Sigmoid colon (tissue), 6 donors: ENCODE measurements at regions not wholly inside any gene's neighbourhood (a gene's known extent, or its start where the extent isn't known, plus 50 kb on each side); places are given as distances from the start of the nearest gene placed in this dataset.

Experiments used
- DNase-seq: peaks from one replicate; pipeline ENCODE4 v3.0.0-alpha.2; 2019
- H3K27ac ChIP-seq, 4 donors: fragments of 200-600 bp; sonication (generic); one replicate each; pipeline ENCODE4 v1.5.1; 2016 to 2019; ENCODE audit warnings: mild to moderate bottlenecking in 1 of 4
- H3K27me3 ChIP-seq, 3 donors: fragments of 200-600 bp; sonication (generic); one replicate each; pipeline ENCODE4 v1.5.1; 2019; ENCODE audit warnings: mild to moderate bottlenecking in 1 of 3
- H3K36me3 ChIP-seq, 4 donors: fragments of 200-600 bp; sonication (generic); one replicate each; pipeline ENCODE4 v1.5.1; 2016 to 2019
- H3K4me1 ChIP-seq, 4 donors: fragments of 200-600 bp; sonication (generic); one replicate each; pipeline ENCODE4 v1.5.1; 2017 to 2019
- H3K4me3 ChIP-seq, 4 donors: fragments of 200-600 bp; sonication (generic); one replicate each; pipeline ENCODE4 v1.5.1; 2017 to 2019; ENCODE audit warnings: mild to moderate bottlenecking in 2 of 4, moderate library complexity in 1 of 4
- H3K9me3 ChIP-seq, 4 donors: fragments of 200-600 bp in 3 of 4; sonication (generic) in 3 of 4; one replicate each; pipeline versions ENCODE4 v1.5.1 to v1.6.1; 2013 to 2019
- CTCF ChIP-seq, 4 experiments: fragments of 450-650 bp in 3 of 4; fragments of 200-600 bp in 1 of 4; IDR thresholded peaks; one replicate each; pipeline ENCODE4 v1.5.1; 2016 to 2019; ENCODE audit warnings: antibody characterized with exemption in 4 of 4, mild to moderate bottlenecking in 3 of 4, moderate library complexity in 2 of 4
- EP300 ChIP-seq, 4 donors: sonication (generic); formaldehyde crosslinking; IDR thresholded peaks; one replicate each; pipeline ENCODE4 v1.6.1; 2017; ENCODE audit warnings: antibody characterized with exemption in 4 of 4
- POLR2A ChIP-seq, 2 donors: fragments of 450-650 bp; IDR thresholded peaks; one replicate each; pipeline ENCODE4 v1.6.1; 2016; ENCODE audit warnings: antibody characterized with exemption in 2 of 2, mild to moderate bottlenecking in 2 of 2, moderate library complexity in 2 of 2
- POLR2AphosphoS5 ChIP-seq, 4 donors: sonication (generic); formaldehyde crosslinking; IDR thresholded peaks; one replicate each; pipeline ENCODE4 v1.6.1; 2017; ENCODE audit warnings: antibody characterized with exemption in 4 of 4
- WGBS, 2 donors: extraction: QIAGEN DNeasy Blood & Tissue Kit; methylation state at CpG; one replicate each; pipeline ENCODE4 v1.1.7; 2013; 5-methylcytosine and 5-hydroxymethylcytosine counted together
- intact Hi-C: fragments of 100-400 bp; cut with DNase I; formaldehyde crosslinking; loops from one replicate; pipeline ENCODE4 v1.15.1; 2023
- donor health status: healthy with polysubstance abuse.
- donor health status: healthy.

GRCh38 chr3:148230473-148230872, 467.2 kb upstream of the AGTR1 start:
- Histone ChIP-seq H3K9me3 (no peaks in the 10 kb centered on the region), H3K4me3 (no peak overlapping the region), H3K27me3 (no peaks in the 10 kb centered on the region), H3K27ac (no peak overlapping the region), H3K36me3 (no peaks in the 10 kb centered on the region), H3K4me1 (no peaks in the 10 kb centered on the region)
- no peak for DNase-seq
- TF ChIP-seq CTCF (IDR thresholded peaks at IDR 0.05) (no peak), POLR2A (IDR thresholded peaks at IDR 0.05) (no peak), EP300 (IDR thresholded peaks at IDR 0.05) (no peak), POLR2AphosphoS5 (IDR thresholded peaks at IDR 0.05) (no peak)
- WGBS, 2 donors: 59 to 75% methylated on average over 2 of the region's 2 CpGs
- intact Hi-C loops: no loop called here

GRCh38 chr3:148232389-148232788, 465.3 kb upstream of the AGTR1 start:
- intact Hi-C loops: no loop called here
- Histone ChIP-seq H3K9me3 (no peaks in the 10 kb centered on the region), H3K36me3 (no peaks in the 10 kb centered on the region), H3K27ac (no peak overlapping the region), H3K4me3 (no peak overlapping the region), H3K4me1 (no peaks in the 10 kb centered on the region), H3K27me3 (no peaks in the 10 kb centered on the region)
- WGBS, 2 donors: 86 to 87% methylated on average over 3 of the region's 3 CpGs
- TF ChIP-seq POLR2AphosphoS5 (IDR thresholded peaks at IDR 0.05): no peak
- no peak for TF ChIP-seq POLR2A (IDR thresholded peaks at IDR 0.05)
- no peak for TF ChIP-seq EP300 (IDR thresholded peaks at IDR 0.05)
- no peak for TF ChIP-seq CTCF (IDR thresholded peaks at IDR 0.05)
- no peak for DNase-seq

- 86 to 93% methylated on average over 1 of the region's 1 CpG for WGBS, 2 donors
- Histone ChIP-seq H3K27ac (no peak overlapping the region), H3K27me3 (no peaks in the 10 kb centered on the region), H3K9me3 (no peaks in the 10 kb centered on the region), H3K4me1 (no peaks in the 10 kb centered on the region), H3K4me3 (no peak overlapping the region), H3K36me3 (no peaks in the 10 kb centered on the region)
- DNase-seq: no peak
- intact Hi-C loops: no loop called here
- no peak for TF ChIP-seq POLR2AphosphoS5 (IDR thresholded peaks at IDR 0.05)
- no peak for TF ChIP-seq POLR2A (IDR thresholded peaks at IDR 0.05)
- no peak for TF ChIP-seq CTCF (IDR thresholded peaks at IDR 0.05)
- no peak for TF ChIP-seq EP300 (IDR thresholded peaks at IDR 0.05)
Measured at GRCh38 chr3:148233403-148233802, 464.3 kb upstream of the AGTR1 start.

GRCh38 chr3:148234536-148234935, 463.2 kb upstream of the AGTR1 start:
- H3K4me1 ChIP-seq: no peaks in the 10 kb centered on the region
- H3K4me3 ChIP-seq: no peak overlapping the region
- H3K9me3 ChIP-seq: no peaks in the 10 kb centered on the region
- H3K27ac ChIP-seq: no peak overlapping the region
- H3K27me3 ChIP-seq: no peaks in the 10 kb centered on the region
- 12 to 34% methylated on average over 1 of the region's 1 CpG for WGBS, 2 donors
- no peak for TF ChIP-seq POLR2A (IDR thresholded peaks at IDR 0.05)
- TF ChIP-seq CTCF (IDR thresholded peaks at IDR 0.05): no peak
- no peak for TF ChIP-seq POLR2AphosphoS5 (IDR thresholded peaks at IDR 0.05)
- no peak for DNase-seq
- no peaks in the 10 kb centered on the region for H3K36me3 ChIP-seq
- intact Hi-C loops: no loop called here

GRCh38 chr3:148235566-148235965, 462.1 kb upstream of the AGTR1 start:
- H3K27ac ChIP-seq: no peak overlapping the region
- WGBS, 2 donors: 82 to 87% methylated on average over 3 of the region's 3 CpGs
- no peaks in the 10 kb centered on the region for H3K4me1 ChIP-seq
- H3K4me3 ChIP-seq: no peak overlapping the region
- DNase-seq: no peak
- no peaks in the 10 kb centered on the region for H3K9me3 ChIP-seq
- no peaks in the 10 kb centered on the region for H3K36me3 ChIP-seq
- intact Hi-C loops: no loop called here
- no peaks in the 10 kb centered on the region for H3K27me3 ChIP-seq
- TF ChIP-seq EP300 (IDR thresholded peaks at IDR 0.05) (no peak), POLR2A (IDR thresholded peaks at IDR 0.05) (no peak), CTCF (IDR thresholded peaks at IDR 0.05) (no peak), POLR2AphosphoS5 (IDR thresholded peaks at IDR 0.05) (no peak)
